Lung (tissue), 11 donors: ENCODE measurements at regions not wholly inside any gene's neighbourhood (a gene's known extent, or its start where the extent isn't known, plus 50 kb on each side); places are given as distances from the start of the nearest gene placed in this dataset.

ENCODE experiments used
- ATAC-seq: fragments of 200-7000 bp; cut with Tn5 transposase; one replicate; pipeline ENCODE4 v1.9.1; 2020; ENCODE audit warnings: moderate number of reproducible peaks; ENCODE audit not compliant: insufficient read depth, low FRiP score
- DNase-seq, 3 donors: peaks; one replicate each; pipeline ENCODE4 v3.0.0-alpha.2; 2013 to 2017
- H3K27ac ChIP-seq, 2 donors: one replicate each; pipeline ENCODE4 v1.5.1; 2013; ENCODE audit warnings: mild to moderate bottlenecking in 2 of 2, moderate library complexity in 2 of 2, control low read depth in 1 of 2, inconsistent platforms in 1 of 2, low read depth in 1 of 2, low read length in 1 of 2
- H3K27me3 ChIP-seq, 3 donors: one replicate each; pipeline ENCODE4 v1.5.1; 2013; ENCODE audit warnings: low read length in 2 of 3; ENCODE audit not compliant: control insufficient read depth in 3 of 3, insufficient read depth in 3 of 3
- H3K36me3 ChIP-seq, 4 donors: one replicate each; pipeline ENCODE4 v1.5.1; 2013; ENCODE audit warnings: low read length in 4 of 4, mild to moderate bottlenecking in 1 of 4, moderate library complexity in 1 of 4; ENCODE audit not compliant: control insufficient read depth in 4 of 4, insufficient read depth in 4 of 4
- H3K4me1 ChIP-seq, 5 donors: one replicate each; pipeline ENCODE4 v1.5.1; 2013; ENCODE audit warnings: low read length in 5 of 5, mild to moderate bottlenecking in 2 of 5, moderate library complexity in 1 of 5; ENCODE audit not compliant: control insufficient read depth in 5 of 5, insufficient read depth in 5 of 5
- H3K4me3 ChIP-seq: one replicate; pipeline ENCODE4 v1.5.1; 2013; ENCODE audit warnings: mild to moderate bottlenecking, control low read depth, moderate library complexity
- H3K9ac ChIP-seq, 2 donors: one replicate each; pipeline ENCODE4 v1.5.1; 2013; ENCODE audit warnings: low read length in 2 of 2, control low read depth in 1 of 2; ENCODE audit not compliant: insufficient read depth in 1 of 2
- H3K9me3 ChIP-seq, 4 donors: one replicate each; pipeline ENCODE4 v1.5.1; 2013; ENCODE audit warnings: low read length in 3 of 4, mild to moderate bottlenecking in 1 of 4, moderate library complexity in 1 of 4; ENCODE audit not compliant: control insufficient read depth in 4 of 4, insufficient read depth in 3 of 4
- CTCF ChIP-seq: IDR thresholded peaks from 2 replicates; pipeline ENCODE4 v1.5.1; 2012; ENCODE audit warnings: mild to moderate bottlenecking; ENCODE audit errors: control extremely low read depth, extremely low read depth
- WGBS, 2 donors: extraction: QIAGEN DNeasy Blood & Tissue Kit; methylation state at CpG; one replicate each; pipeline ENCODE4 v1.1.7; 2013; 5-methylcytosine and 5-hydroxymethylcytosine counted together
- donor health status: control.
- donor health status: control.
- donor health status: Bipolar disorder and iron deficiency.
- donor health status: healthy.
- donor health status: DM: yes; HTN: yes; CAD: no.

- no peak for TF ChIP-seq CTCF
- H3K4me1 ChIP-seq, result no peaks in the 10 kb centered on the region
- DNase-seq (no peak), ATAC-seq (no peak)
- no peaks in the 10 kb centered on the region for H3K9me3 ChIP-seq
- H3K27ac ChIP-seq, result no peak overlapping the region
- no peaks in the 10 kb centered on the region for H3K27me3 ChIP-seq
- no peak overlapping the region for H3K4me3 ChIP-seq
- H3K9ac ChIP-seq, result no peak overlapping the region
- WGBS, 2 donors, result 40 to 73% methylated on average over 5 of the region's 5 CpGs
- H3K36me3 ChIP-seq, result no peaks in the 10 kb centered on the region
Measured at GRCh38 chr3:152096280-152096906, 172.3 kb upstream of the MBNL1 start.

GRCh38 chr3:152097120-152097519 lies 171.6 kb upstream of the MBNL1 start:
- Histone ChIP-seq H3K27ac (no peak overlapping the region), H3K9me3 (no peaks in the 10 kb centered on the region), H3K4me1 (no peaks in the 10 kb centered on the region), H3K4me3 (no peak overlapping the region), H3K36me3 (no peaks in the 10 kb centered on the region), H3K27me3 (no peaks in the 10 kb centered on the region), H3K9ac (no peak overlapping the region)
- no peak for TF ChIP-seq CTCF
- 83 to 87% methylated on average over 2 of the region's 2 CpGs for WGBS, 2 donors
- ATAC-seq (no peak), DNase-seq (no peak)

DNA sequence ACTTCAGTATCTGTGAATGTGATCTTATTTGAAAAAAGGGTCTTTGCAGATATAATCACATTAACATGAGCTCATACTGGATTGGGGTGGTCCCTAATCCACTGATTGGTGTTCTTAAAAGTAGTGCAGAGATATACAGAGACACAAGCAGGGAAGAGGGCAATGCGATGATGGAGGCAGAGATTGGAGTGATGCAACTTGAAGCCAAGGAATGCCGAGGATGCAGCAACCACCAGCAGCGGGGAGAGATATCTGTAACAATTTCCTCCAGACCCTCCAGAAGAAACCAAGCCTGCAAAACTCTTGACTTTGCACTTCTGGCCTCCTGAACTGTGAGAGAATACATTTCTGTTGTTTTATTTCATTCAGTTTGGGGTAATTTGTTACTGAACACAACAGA lies 171.0 kb upstream of the MBNL1 start:
- 43 to 74% methylated on average over 3 of the region's 3 CpGs for WGBS, 2 donors
- no peak for DNase-seq
- TF ChIP-seq CTCF, result no peak

More for the DNA sequence above, 171.0 kb upstream of the MBNL1 start:
- H3K9me3 ChIP-seq, result no peaks in the 10 kb centered on the region
- no peak overlapping the region for H3K4me3 ChIP-seq
- H3K36me3 ChIP-seq, result no peaks in the 10 kb centered on the region
- no peak overlapping the region for H3K27ac ChIP-seq
- H3K4me1 ChIP-seq, result no peaks in the 10 kb centered on the region
- ATAC-seq, result no peak
- H3K9ac ChIP-seq, result no peak overlapping the region
- no peaks in the 10 kb centered on the region for H3K27me3 ChIP-seq
